Adrenal gland (tissue), 5 donors: ENCODE measurements at regions not wholly inside any gene's neighbourhood (a gene's known extent, or its start where the extent isn't known, plus 50 kb on each side); places are given as distances from the start of the nearest gene placed in this dataset.

Source experiments
- POLR2A ChIP-seq, 2 donors: fragments of 450-650 bp; IDR thresholded peaks; one replicate each; pipeline ENCODE4 v1.6.1; 2017; ENCODE audit warnings: antibody characterized with exemption in 2 of 2, mild to moderate bottlenecking in 2 of 2, moderate library complexity in 1 of 2
- TF ChIP-seq, protein P1 (sequence below), 6 experiments: fragments of 450-650 bp in 4 of 6; fragments of 200-600 bp in 2 of 6; sonication (generic) in 1 of 6; IDR thresholded peaks; 1 replicate in 5 of 6; 2 replicates in 1 of 6; pipeline versions ENCODE4 v1.5.1 to v1.8.0; 2016 to 2021; ENCODE audit warnings: antibody characterized with exemption in 6 of 6, mild to moderate bottlenecking in 2 of 6, moderate library complexity in 1 of 6
- donor health status: DM: no; HTN: no; CAD: no.

DNA sequence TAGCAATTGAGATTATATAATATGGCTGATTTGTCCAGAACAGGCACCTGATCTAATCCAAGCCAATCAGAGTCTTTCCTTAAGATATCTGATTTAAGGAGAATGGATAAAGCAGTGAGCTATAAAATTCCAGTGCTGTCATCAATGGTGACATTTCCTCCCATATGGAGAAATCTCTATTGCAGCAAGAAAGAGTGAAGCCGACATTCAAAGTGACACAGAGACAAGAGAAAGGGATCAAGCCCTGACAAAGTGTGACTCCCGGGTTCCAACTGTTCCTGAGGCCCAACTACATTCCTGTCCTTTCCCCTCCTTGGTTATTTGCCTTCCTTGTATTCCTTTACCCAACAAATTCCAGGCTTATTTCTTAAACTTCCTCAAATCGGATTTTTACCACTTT is 430.0 kb upstream of the SOX5 start:
- TF ChIP-seq, protein P1, sequence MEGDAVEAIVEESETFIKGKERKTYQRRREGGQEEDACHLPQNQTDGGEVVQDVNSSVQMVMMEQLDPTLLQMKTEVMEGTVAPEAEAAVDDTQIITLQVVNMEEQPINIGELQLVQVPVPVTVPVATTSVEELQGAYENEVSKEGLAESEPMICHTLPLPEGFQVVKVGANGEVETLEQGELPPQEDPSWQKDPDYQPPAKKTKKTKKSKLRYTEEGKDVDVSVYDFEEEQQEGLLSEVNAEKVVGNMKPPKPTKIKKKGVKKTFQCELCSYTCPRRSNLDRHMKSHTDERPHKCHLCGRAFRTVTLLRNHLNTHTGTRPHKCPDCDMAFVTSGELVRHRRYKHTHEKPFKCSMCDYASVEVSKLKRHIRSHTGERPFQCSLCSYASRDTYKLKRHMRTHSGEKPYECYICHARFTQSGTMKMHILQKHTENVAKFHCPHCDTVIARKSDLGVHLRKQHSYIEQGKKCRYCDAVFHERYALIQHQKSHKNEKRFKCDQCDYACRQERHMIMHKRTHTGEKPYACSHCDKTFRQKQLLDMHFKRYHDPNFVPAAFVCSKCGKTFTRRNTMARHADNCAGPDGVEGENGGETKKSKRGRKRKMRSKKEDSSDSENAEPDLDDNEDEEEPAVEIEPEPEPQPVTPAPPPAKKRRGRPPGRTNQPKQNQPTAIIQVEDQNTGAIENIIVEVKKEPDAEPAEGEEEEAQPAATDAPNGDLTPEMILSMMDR (IDR thresholded peaks at IDR 0.05): no peak
- TF ChIP-seq POLR2A (IDR thresholded peaks at IDR 0.05): no peak
